Keratinocyte (primary cell): ENCODE measurements at regions not wholly inside any gene's neighbourhood (a gene's known extent, or its start where the extent isn't known, plus 50 kb on each side); places are given as distances from the start of the nearest gene placed in this dataset.

Source experiments
- DNase-seq: peaks from one replicate; pipeline ENCODE4 v3.0.0-alpha.2; 2011; ENCODE audit warnings: low read depth, missing footprints, low spot score
- FAIRE-seq: peaks from 2 replicates; lab custom pipeline; 2011; peaks lifted over from hg19 to GRCh38; lab: Jason Lieb, UNC
- H2AFZ ChIP-seq: 2 replicates; pipeline ENCODE4 v1.6.0; 2012; ENCODE audit warnings: low read length, control low read depth, inconsistent platforms; ENCODE audit not compliant: control insufficient read depth
- H3K27ac ChIP-seq: 2 replicates; pipeline ENCODE4 v1.5.1; 2011; ENCODE audit warnings: low read length; ENCODE audit not compliant: control insufficient read depth, insufficient read depth
- H3K27me3 ChIP-seq: 3 replicates; pipeline ENCODE4 v1.6.0; 2011; ENCODE audit warnings: low read length; ENCODE audit not compliant: control insufficient read depth, insufficient read depth; ENCODE audit errors: extremely low read depth
- H3K36me3 ChIP-seq, 2 experiments: 2 replicates in 1 of 2; 3 replicates in 1 of 2; pipeline ENCODE4 v1.5.1; 2011; ENCODE audit warnings: low read length in 2 of 2, mild to moderate bottlenecking in 1 of 2; ENCODE audit not compliant: control insufficient read depth in 2 of 2, insufficient read depth in 2 of 2; ENCODE audit errors: extremely low read depth in 1 of 2
- H3K4me1 ChIP-seq: 3 replicates; pipeline ENCODE4 v1.5.1; 2011; ENCODE audit warnings: low read length; ENCODE audit not compliant: control insufficient read depth, insufficient read depth; ENCODE audit errors: extremely low read depth
- H3K4me2 ChIP-seq: 3 replicates; pipeline ENCODE4 v1.6.0; 2011; ENCODE audit warnings: low read depth, low read length; ENCODE audit not compliant: control insufficient read depth, insufficient read depth; ENCODE audit errors: extremely low read depth
- H3K4me3 ChIP-seq, 3 experiments: fragments of 200-600 bp in 1 of 3; sonication (generic) in 1 of 3; 2 replicates in 2 of 3; 3 replicates in 1 of 3; pipeline ENCODE4 v1.5.1; 2011 to 2016; ENCODE audit warnings: low read length in 3 of 3, mild to moderate bottlenecking in 3 of 3, control low read depth in 2 of 3, inconsistent platforms in 1 of 3, low read depth in 1 of 3, mixed read lengths in 1 of 3, mixed run types in 1 of 3, moderate library complexity in 1 of 3; ENCODE audit not compliant: control insufficient read depth in 2 of 3, insufficient read depth in 2 of 3; ENCODE audit errors: extremely low read depth in 1 of 3
- H3K79me2 ChIP-seq: 2 replicates; pipeline ENCODE4 v1.6.0; 2012; ENCODE audit warnings: low read length; ENCODE audit not compliant: control insufficient read depth, insufficient read depth
- H3K9ac ChIP-seq: 3 replicates; pipeline ENCODE4 v1.6.0; 2011; ENCODE audit warnings: low read length; ENCODE audit not compliant: control insufficient read depth, insufficient read depth; ENCODE audit errors: extremely low read depth
- H3K9me1 ChIP-seq: 3 replicates; pipeline ENCODE4 v1.6.0; 2011; ENCODE audit warnings: low read length; ENCODE audit not compliant: control insufficient read depth, insufficient read depth; ENCODE audit errors: extremely low read depth
- H3K9me3 ChIP-seq: 2 replicates; pipeline ENCODE4 v1.5.1; 2012; ENCODE audit warnings: low read depth, low read length; ENCODE audit not compliant: control insufficient read depth
- H4K20me1 ChIP-seq: 3 replicates; pipeline ENCODE4 v1.6.0; 2011; ENCODE audit warnings: low read length; ENCODE audit not compliant: control insufficient read depth, insufficient read depth; ENCODE audit errors: extremely low read depth
- CTCF ChIP-seq, 3 experiments: IDR thresholded peaks in 1 of 3; conservative IDR thresholded peaks in 1 of 3; optimal IDR thresholded peaks in 1 of 3; 2 replicates in 2 of 3; 3 replicates in 1 of 3; pipeline versions ENCODE3 to v1.5.1; 2011; ENCODE audit warnings: low read length in 3 of 3, mild to moderate bottlenecking in 3 of 3, moderate library complexity in 2 of 3, control low read depth in 1 of 3, inconsistent platforms in 1 of 3; ENCODE audit not compliant: insufficient read depth in 2 of 3; ENCODE audit errors: extremely low read depth in 1 of 3
- EZH2 ChIP-seq: IDR thresholded peaks from one replicate; pipeline ENCODE4 v1.6.1; 2012; ENCODE audit warnings: inconsistent platforms, mild to moderate bottlenecking, low read length, moderate library complexity
- dilution Hi-C: fragments of 300-500 bp; cut with MboI; formaldehyde crosslinking; loops from one replicate; pipeline ENCODE4 v1.7.0; 2020; ENCODE audit warnings: low sequenced_read_pairs; ENCODE audit not compliant: extremely low pct_ligation_motif_present

DNA sequence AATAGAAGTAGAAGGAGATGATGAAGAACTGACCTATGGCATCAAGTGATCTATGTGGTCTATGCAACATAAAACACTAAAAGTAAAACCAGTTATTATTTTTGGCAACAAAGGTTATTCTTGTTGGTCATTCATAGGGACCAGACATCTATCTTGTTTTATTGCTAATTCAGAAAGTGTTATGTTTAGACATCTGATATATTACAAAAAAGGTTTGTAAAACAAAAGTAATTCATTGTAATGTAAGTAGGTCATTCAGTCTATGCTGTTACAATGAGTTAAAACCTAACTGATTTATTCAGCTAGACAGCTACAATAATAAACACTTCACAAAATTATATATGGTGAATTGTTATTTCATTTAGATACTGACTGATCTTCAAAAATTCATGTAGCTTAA lies 461.9 kb downstream of the PCDH17 start:
- Histone ChIP-seq H3K9me3 (peaks cover 3% of the 10 kb centered on the region), H4K20me1 (no peaks in the 10 kb centered on the region), H3K4me1 (no peaks in the 10 kb centered on the region), H2AFZ (no peak overlapping the region), H3K27ac (no peak overlapping the region), H3K4me3 (no peak overlapping the region), H3K9me1 (no peaks in the 10 kb centered on the region), H3K79me2 (no peaks in the 10 kb centered on the region), H3K36me3 (no peaks in the 10 kb centered on the region), H3K4me2 (no peak overlapping the region), H3K27me3 (no peaks in the 10 kb centered on the region), H3K9ac (no peak overlapping the region)
- TF ChIP-seq CTCF (optimal IDR thresholded peaks at IDR 0.05 in 1 of 3, IDR thresholded peaks at IDR 0.05 in 1 of 3, conservative IDR thresholded peaks at IDR 0.05 in 1 of 3; ENCODE audit: extremely low read depth in 1 of 3, insufficient read depth in 2 of 3, low read length in 3 of 3) (no peak), EZH2 (no peak)
- DNase-seq (no peak), FAIRE-seq (no peak)
- dilution Hi-C loops: no loop called here

DNA sequence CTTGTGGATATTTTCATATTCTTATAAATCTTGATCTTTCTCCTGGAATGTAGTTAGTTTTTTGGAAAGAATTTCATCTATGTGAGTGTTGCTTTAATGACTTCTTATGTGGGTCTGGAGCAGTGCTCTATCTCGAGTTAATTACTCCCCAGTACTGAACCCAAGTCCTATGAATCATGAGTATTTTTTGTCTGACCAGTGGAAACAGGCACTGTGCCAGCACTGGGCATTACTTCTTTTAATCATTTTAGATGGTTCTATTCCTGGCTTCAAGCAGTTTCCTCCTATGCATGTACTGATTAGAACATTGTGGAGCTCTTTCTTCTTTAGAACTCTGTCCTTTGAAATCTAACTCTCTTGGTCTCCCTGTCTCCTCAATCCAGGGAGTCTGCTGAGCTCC lies 466.3 kb downstream of the PCDH17 start:
- no peaks in the 10 kb centered on the region for H3K79me2 ChIP-seq
- H3K9ac ChIP-seq: no peak overlapping the region
- no peaks in the 10 kb centered on the region for H4K20me1 ChIP-seq
- no peak overlapping the region for H3K4me2 ChIP-seq
- DNase-seq (no peak), FAIRE-seq (no peak)
- H3K36me3 ChIP-seq: no peaks in the 10 kb centered on the region
- dilution Hi-C loops: no loop called here
- no peaks in the 10 kb centered on the region for H3K9me1 ChIP-seq
- H3K4me3 ChIP-seq: no peak overlapping the region
- H3K27ac ChIP-seq: no peak overlapping the region
- H3K9me3 ChIP-seq: no peaks in the 10 kb centered on the region
- TF ChIP-seq CTCF (optimal IDR thresholded peaks at IDR 0.05 in 1 of 3, IDR thresholded peaks at IDR 0.05 in 1 of 3, conservative IDR thresholded peaks at IDR 0.05 in 1 of 3; ENCODE audit: extremely low read depth in 1 of 3, insufficient read depth in 2 of 3, low read length in 3 of 3): no peak
- TF ChIP-seq EZH2: no peak
- no peaks in the 10 kb centered on the region for H3K27me3 ChIP-seq
- no peak overlapping the region for H2AFZ ChIP-seq
- no peaks in the 10 kb centered on the region for H3K4me1 ChIP-seq
